ENCODE measurements at regions not wholly inside any gene's neighbourhood (a gene's known extent, or its start where the extent isn't known, plus 50 kb on each side); places are given as distances from the start of the nearest gene placed in this dataset.

- DNase-seq (ENCODE audit: low read depth) = no peak
Measured at GRCh38 chr13:68047889-68048288, 817.8 kb upstream of the PCDH9 start.

- DNase-seq (ENCODE audit: low read depth) = no peak
Measured at GRCh38 chr13:68046903-68047302, 816.8 kb upstream of the PCDH9 start.

- DNase-seq (ENCODE audit: low read depth) = no peak
Measured at GRCh38 chr13:68030152-68030809, 800.1 kb upstream of the PCDH9 start.

- no peak for DNase-seq (ENCODE audit: low read depth)
Measured at GRCh38 chr13:68028701-68029100, 798.6 kb upstream of the PCDH9 start.

GRCh38 chr13:68027306-68027705 is 797.2 kb upstream of the PCDH9 start:
- no peak for DNase-seq (ENCODE audit: low read depth)

- no peak for DNase-seq (ENCODE audit: low read depth)
Measured at GRCh38 chr13:68026077-68026476, 795.9 kb upstream of the PCDH9 start.

- no peak for DNase-seq (ENCODE audit: low read depth)
Measured at GRCh38 chr13:68025604-68026003, 795.5 kb upstream of the PCDH9 start.

GRCh38 chr13:68023838-68024581 is 793.9 kb upstream of the PCDH9 start:
- DNase-seq (ENCODE audit: low read depth) = no peak

GRCh38 chr13:68019901-68020300 is 789.8 kb upstream of the PCDH9 start:
- DNase-seq (ENCODE audit: low read depth) = no peak

- no peak for DNase-seq (ENCODE audit: low read depth)
Measured at GRCh38 chr13:68009546-68009945, 779.4 kb upstream of the PCDH9 start.

GRCh38 chr13:68007576-68007975 is 777.4 kb upstream of the PCDH9 start:
- DNase-seq (ENCODE audit: low read depth) = no peak

- no peak for DNase-seq (ENCODE audit: low read depth)
Measured at GRCh38 chr13:67996101-67996500, 766.0 kb upstream of the PCDH9 start.

GRCh38 chr13:67990868-67991267 is 760.7 kb upstream of the PCDH9 start:
- no peak for DNase-seq (ENCODE audit: low read depth)

- no peak for DNase-seq (ENCODE audit: low read depth)
Measured at GRCh38 chr13:67986234-67986633, 756.1 kb upstream of the PCDH9 start.

- DNase-seq (ENCODE audit: low read depth) = no peak
Measured at GRCh38 chr13:67977066-67977465, 746.9 kb upstream of the PCDH9 start.

GRCh38 chr13:67971291-67971690 is 741.2 kb upstream of the PCDH9 start:
- DNase-seq (ENCODE audit: low read depth) = no peak

- DNase-seq (ENCODE audit: low read depth) = no peak
Measured at GRCh38 chr13:67967031-67967430, 736.9 kb upstream of the PCDH9 start.

GRCh38 chr13:67966065-67966464 is 735.9 kb upstream of the PCDH9 start:
- DNase-seq (ENCODE audit: low read depth) = no peak

GRCh38 chr13:67964986-67965385 is 734.9 kb upstream of the PCDH9 start:
- DNase-seq (ENCODE audit: low read depth) = no peak

GRCh38 chr13:67964091-67964490 is 734.0 kb upstream of the PCDH9 start:
- no peak for DNase-seq (ENCODE audit: low read depth)

GRCh38 chr13:67961331-67961730 is 731.2 kb upstream of the PCDH9 start:
- DNase-seq (ENCODE audit: low read depth) = no peak

- no peak for DNase-seq (ENCODE audit: low read depth)
Measured at GRCh38 chr13:67951431-67951830, 721.3 kb upstream of the PCDH9 start.

- DNase-seq (ENCODE audit: low read depth) = no peak
Measured at GRCh38 chr13:67950603-67951002, 720.5 kb upstream of the PCDH9 start.

- no peak for DNase-seq (ENCODE audit: low read depth)
Measured at GRCh38 chr13:67946131-67946530, 716.0 kb upstream of the PCDH9 start.
